ENCODE measurements at regions not wholly inside any gene's neighbourhood (a gene's known extent, or its start where the extent isn't known, plus 50 kb on each side); places are given as distances from the start of the nearest gene placed in this dataset.
A peak's percentile ranks its signal among the peaks of the same experiment; 100 is the strongest.

DNA sequence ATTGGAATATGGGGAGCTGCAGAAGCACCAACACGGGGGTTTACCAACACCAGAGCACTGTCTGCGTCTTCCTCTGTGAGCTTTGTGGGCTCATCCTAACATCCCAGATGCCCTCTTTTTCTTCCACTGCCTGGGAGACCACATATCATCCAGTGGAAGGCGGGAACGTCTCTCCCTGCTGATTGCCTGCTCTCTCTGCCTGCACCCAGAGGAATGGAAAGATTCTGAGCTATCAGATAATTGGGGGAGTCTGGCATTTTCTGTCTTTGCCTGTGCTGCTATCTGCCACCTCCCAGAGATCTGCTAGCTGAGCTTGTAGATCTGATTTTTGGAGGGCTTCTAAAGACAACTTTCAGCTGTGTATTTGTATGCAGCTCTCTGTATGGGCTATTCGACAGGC is 166.2 kb upstream of the PLXNA2 start:
- intact Hi-C loops (cut with DNase I): no loop called here
- DNase-seq: no peak

DNA sequence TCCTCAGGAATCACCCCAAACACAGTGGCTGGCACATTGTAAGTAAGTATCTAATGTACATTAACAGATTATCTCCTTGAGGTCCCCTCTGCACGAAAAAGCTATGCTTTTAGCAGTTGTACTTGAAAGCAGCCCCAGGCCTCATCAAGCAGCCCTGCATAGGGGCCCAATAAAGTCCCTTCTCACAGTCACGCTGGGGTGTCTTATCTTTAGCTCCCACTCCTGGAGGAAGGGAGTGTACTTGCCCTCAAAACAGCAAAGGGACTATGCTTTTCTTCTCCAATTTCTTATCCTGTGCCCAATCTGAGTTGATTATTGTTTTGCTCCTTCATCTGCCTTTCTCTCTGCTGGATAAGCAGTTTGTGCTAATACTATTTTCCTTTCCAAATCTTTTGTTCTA is 168.8 kb upstream of the PLXNA2 start:
- DNase-seq: no peak
- intact Hi-C loops (cut with DNase I): no loop called here

DNA sequence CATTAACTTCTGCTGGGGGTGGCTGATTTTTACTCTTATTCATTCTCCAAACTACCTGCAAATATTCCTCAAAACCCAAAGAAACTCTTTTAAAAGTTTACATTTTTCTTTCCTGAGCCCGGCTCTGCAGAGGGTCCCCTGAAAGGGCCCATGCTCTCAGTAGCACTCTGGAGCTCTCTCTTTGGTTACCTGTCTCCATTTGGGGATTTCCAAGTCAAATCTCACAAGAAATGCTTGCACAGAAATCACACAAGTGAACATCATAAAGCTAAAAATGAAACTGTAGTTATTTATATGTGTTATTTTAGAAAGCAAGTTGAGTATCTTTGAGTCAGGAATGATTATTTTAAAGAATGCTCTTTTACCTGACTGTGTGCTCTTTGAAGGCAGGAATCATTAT is 174.5 kb upstream of the PLXNA2 start:
- no peak for DNase-seq
- intact Hi-C loops (cut with DNase I): no loop called here

- intact Hi-C loops (cut with DNase I): no loop called here
- no peak for DNase-seq
Measured at GRCh38 chr1:208419746-208420420, 175.7 kb upstream of the PLXNA2 start.

DNA sequence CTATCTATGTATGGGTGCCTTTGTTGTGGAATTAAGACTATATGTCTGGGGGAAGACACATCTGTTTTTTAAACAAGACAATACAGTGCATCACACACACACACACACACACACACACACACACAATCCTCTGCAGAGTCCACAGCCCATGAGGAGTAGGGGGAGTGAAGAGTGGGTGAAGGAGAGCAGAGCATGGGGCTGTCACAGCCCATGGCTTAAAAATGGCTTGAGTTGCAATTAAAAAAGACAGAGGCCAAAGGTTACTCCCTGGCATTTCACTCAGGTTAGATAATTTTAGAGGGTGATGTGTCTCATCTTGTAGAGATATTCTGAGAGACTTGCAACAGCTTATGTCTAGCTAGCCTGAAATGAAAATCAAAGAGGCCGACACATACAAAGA is 176.5 kb upstream of the PLXNA2 start:
- no peak for DNase-seq

DNA sequence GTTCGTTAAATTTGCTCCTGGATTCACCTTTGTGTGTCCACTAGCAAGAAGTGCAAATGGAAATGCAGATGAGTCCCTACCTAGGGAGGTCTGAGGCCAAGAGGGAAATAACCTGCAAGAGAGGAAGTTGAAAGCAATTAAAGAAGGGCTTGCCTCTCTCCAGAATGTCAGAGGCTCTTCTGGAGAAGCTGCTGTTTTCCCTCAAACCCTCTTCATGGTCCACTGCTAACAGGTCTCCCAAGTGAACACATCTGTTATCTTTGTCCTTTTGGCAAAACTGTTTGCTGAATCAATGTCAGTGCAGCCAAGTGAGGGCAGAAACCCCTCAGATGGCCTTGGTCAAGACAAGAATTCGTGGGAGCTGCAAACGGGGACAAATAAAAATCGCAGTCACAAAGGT is 177.3 kb upstream of the PLXNA2 start:
- intact Hi-C loops (cut with DNase I): no loop called here
- DNase-seq: no peak

More for the DNA sequence above, 176.5 kb upstream of the PLXNA2 start:
- intact Hi-C loops (cut with DNase I): no loop called here

DNA sequence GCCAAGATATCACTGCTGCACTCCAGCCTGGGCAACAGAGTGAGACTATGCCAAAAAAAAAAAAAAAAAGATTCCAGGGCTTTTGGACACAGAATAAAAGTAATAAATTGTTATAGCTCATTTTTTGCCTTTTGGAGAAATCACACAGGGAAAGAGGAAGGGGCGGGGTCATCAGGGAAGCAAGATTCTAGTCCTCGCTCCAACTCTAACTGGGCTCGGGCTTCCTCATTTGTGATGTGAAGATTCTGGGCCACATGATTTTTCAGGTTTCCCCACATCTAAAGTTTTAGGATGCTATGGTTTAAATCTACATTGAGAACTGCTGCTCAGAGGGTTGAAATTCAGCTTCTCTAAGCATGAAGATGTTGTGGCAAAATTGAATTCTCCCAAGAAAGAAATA is 179.3 kb upstream of the PLXNA2 start:
- intact Hi-C loops (cut with DNase I): no loop called here
- DNase-seq: no peak

DNA sequence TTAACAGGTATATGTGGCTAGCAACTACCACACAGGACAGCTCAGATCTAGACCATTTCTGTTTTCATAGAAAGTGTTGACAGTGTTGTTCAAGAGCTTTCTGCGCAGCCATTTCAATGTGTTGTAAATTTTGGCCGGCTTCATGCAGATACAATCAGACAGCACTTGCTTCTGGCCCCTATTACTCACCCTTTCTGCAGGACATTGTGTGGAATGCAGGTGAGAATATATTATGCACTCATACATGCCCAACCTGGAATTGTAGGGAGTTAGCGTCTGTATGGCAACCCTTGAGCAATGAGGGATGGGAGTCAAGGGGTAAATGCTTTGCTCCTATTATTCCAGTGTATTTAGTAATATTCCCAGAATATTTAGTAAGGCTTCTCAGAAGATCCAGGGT is 180.9 kb upstream of the PLXNA2 start:
- intact Hi-C loops (cut with DNase I): no loop called here
- no peak for DNase-seq

DNA sequence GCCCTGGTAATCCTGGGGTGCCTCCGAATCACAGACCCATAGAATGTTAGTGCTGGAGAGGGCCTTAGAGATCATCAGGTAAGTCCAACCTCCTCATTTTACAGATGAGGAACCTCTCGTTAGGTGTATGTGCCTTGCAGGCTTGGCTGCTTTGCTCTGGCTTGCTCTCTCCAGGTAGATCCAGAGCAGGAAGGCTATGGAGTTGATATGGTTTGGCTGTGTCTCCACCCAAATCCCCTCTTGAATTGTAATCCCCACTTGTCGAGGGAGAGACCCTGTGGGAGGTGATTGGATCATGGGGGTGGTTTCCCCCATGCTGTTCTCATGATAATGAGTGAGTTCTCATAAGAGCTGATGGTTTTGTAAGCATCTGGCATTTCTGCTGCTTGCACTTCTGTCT is 186.0 kb upstream of the PLXNA2 start:
- no peak for DNase-seq
- intact Hi-C loops (cut with DNase I): no loop called here

DNA sequence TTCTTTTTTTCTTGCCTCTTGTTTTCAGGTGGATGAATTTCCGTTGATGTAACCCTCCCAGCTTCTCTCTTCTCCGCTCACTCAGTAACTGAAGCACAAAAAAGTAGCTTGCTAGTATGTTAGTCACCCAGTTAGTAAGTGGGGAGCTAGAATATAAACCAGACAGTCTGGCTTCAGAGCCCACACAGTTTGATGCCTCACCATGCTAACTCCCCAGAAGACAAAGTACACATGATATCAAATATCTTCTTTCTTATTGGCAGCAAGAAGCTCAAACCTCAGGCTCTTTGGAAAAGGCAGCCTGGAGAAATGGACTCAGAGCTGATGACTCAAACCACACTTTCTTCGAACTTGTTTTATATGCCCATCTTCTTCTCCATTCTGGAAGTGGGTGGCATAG is 187.5 kb upstream of the PLXNA2 start:
- intact Hi-C loops (cut with DNase I): no loop called here
- DNase-seq: no peak

DNA sequence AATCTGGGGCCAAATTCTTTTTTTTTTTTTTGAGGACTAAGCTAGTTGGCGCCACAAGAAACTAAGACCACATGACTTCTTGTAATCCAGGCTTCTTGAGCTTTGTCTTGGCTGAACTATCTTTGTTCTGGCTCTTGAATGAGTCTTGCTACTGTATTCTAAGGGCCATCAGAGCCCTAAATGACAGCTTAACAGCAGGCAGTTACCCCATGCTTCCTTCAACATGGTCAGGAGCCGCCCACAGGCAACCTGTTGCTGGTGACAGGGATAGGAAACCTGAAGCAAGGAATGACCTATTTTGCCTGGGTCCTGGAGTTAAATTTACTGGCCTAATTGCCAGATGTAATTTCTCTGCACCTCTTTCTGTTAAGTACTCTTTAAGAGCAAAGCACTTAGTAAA is 188.2 kb upstream of the PLXNA2 start:
- intact Hi-C loops (cut with DNase I): no loop called here
- DNase-seq: no peak

- no peak for DNase-seq
- intact Hi-C loops (cut with DNase I): no loop called here
Measured at GRCh38 chr1:208433086-208433485, 188.9 kb upstream of the PLXNA2 start.

DNA sequence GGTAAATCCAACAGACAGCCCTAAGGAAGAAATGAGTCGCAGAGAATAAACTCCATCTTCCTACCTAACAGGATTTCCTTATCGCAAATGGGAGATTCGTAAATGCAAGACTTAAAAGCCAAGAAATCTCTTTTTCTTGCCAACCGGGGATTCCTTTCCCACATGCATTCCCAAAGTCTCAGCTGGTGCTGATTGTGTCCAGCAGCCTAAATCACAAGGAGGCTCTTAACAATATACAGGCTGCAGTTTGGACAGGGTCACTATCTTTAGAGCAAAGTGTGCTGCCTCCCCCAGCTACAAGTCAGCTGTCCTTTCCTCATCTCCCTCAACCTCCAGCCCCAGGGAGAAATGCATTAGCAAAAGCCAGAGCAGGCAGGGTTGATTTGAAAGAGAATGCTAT is 189.8 kb upstream of the PLXNA2 start:
- intact Hi-C loops (cut with DNase I): no loop called here
- no peak for DNase-seq

- DNase-seq: no peak
- intact Hi-C loops (cut with DNase I): no loop called here
Measured at GRCh38 chr1:208437401-208437800, 193.2 kb upstream of the PLXNA2 start.

GRCh38 chr1:208438112-208438699 is 194.0 kb upstream of the PLXNA2 start:
- intact Hi-C loops (cut with DNase I): no loop called here
- no peak for DNase-seq

DNA sequence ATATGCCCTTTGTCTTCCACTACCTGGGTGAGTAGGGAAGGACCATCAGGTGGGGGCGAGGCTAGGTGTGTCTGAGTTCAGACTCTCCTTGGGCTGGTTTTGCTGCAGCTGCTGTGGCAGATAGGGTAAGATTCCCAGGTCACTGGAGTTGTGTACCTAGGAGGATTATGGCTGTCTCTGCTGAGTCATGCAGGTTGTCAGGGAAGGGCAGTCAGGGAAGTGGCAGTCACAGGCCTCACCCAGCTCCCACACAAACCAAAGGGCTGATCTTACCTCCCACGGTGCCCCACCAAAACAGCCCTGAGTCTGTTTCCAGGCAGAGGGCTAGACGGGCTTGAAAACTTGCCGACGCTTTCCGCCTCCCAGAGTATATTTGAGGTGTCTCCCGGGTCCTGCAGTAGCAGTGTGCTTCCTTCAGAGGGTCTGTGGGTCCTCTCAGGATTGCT is 201.6 kb upstream of the PLXNA2 start:
- intact Hi-C loops (cut with DNase I): no loop called here
- peak in 1 of 10 donors; percentile 40 for DNase-seq

GRCh38 chr1:208446271-208446691 is 202.1 kb upstream of the PLXNA2 start:
- no peak for DNase-seq

GRCh38 chr1:208448425-208448824 is 204.2 kb upstream of the PLXNA2 start:
- DNase-seq: no peak
- intact Hi-C loops (cut with DNase I): no loop called here

More at GRCh38 chr1:208446271-208446691, 202.1 kb upstream of the PLXNA2 start:
- intact Hi-C loops (cut with DNase I): no loop called here

GRCh38 chr1:208449951-208450350 is 205.8 kb upstream of the PLXNA2 start:
- intact Hi-C loops (cut with DNase I): no loop called here
- DNase-seq: peak in 4 of 10 donors; percentile 4 to 80 (median 39)

DNA sequence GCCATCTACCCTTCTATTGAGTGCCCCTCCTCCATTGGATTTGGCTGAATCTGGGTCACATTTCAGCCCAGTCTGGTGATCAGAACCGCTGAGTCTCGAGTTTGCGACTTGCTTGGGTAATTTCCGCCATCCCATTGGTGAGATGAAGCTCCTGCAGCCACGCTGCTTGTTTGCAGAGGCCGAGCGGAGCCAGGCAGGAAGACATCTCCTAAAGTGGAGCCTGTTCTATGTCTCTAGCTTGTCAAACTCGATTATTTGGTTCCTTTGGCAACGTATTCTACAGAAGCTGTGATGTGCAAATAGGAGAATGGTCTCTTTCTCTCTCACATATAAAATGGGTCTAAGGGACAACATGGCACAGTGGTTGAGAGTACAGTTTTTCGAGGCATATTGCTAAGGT is 206.8 kb upstream of the PLXNA2 start:
- DNase-seq: no peak
- intact Hi-C loops (cut with DNase I): no loop called here

DNA sequence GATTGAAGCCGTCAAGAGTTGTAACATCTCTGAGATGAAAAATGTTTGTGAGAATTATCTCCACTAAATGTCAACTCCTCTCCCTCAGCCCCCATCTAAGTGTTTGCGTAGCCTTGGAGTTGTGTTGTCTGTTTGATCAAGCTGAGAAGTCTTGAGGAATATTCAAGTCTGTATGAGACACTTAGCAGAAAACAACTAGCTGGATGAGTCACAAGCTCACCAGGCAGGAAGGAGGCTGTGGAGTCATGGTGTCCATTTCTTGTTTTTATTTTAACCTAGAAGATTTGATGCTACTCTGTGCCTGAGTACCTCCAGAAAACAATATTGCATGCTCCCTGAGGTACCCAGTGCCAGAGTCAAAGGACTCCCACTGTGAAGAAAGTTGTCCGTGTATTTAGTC is 211.6 kb upstream of the PLXNA2 start:
- intact Hi-C loops (cut with DNase I): no loop called here
- no peak for DNase-seq

DNA sequence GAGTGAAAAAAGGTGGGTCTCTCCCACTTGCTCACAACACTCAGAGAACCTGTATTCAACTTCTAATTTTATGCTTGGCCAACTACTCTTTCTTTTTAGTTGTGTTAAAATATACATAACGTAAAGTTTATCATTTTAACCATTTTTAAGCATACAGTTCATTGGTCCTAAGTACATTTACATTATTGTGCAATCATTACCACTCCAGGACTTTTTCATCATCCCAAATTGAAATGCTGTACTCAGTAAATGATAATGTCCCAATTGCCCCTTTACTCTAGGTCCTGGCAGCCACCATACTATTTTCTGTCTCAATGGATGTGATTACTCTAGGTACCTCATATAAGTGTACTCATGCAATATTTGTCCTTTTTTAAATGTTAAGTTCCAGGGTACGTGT is 212.3 kb upstream of the PLXNA2 start:
- intact Hi-C loops (cut with DNase I): no loop called here
- DNase-seq: no peak

- DNase-seq: no peak
- intact Hi-C loops (cut with DNase I): no loop called here
Measured at GRCh38 chr1:208460823-208461222, 216.6 kb upstream of the PLXNA2 start.

Data from posterior cingulate gyrus (tissue), 11 donors.